ENCODE measurements at regions not wholly inside any gene's neighbourhood (a gene's known extent, or its start where the extent isn't known, plus 50 kb on each side); places are given as distances from the start of the nearest gene placed in this dataset.

DNA sequence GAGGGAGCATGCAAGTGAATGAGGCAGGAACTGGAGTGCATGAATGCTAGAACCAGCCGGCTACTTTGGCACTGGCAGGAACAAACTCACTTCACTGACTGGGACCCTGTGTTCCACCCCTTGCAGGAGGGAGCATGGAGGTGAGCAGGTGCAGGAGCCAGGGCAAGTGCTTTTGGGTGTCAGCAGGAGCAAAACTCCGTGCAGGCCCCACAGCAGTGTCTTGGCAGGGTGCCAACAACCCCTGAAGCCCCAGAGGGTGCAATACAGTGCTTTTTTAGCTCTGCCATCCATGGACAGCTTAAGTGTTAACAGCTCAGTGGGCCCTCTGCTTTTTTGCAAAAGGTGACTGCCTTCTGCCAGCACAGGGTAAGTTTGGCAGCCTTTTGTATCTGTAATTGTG lies 245.8 kb upstream of the PCSK5 start:
- H3K9me3 ChIP-seq (ENCODE audit: control insufficient read depth in 2 of 2, insufficient read depth in 1 of 2, low read depth in 1 of 2, low read length in 1 of 2): no peaks in the 10 kb centered on the region
- no peaks in the 10 kb centered on the region for H3K27me3 ChIP-seq (ENCODE audit: control insufficient read depth in 1 of 2, insufficient read depth in 2 of 2, low read length in 2 of 2)
- H3K4me3 ChIP-seq (ENCODE audit: low read depth in 1 of 2, low read length in 2 of 2): no peak overlapping the region
- no peak overlapping the region for H3K27ac ChIP-seq (ENCODE audit: low read depth in 2 of 2, low read length in 1 of 2)
- no peaks in the 10 kb centered on the region for H3K36me3 ChIP-seq (ENCODE audit: control insufficient read depth in 2 of 2, insufficient read depth in 2 of 2, low read length in 1 of 2)
- 43 to 61% methylated on average over 2 of the region's 2 CpGs for WGBS, 2 donors
- H3K4me1 ChIP-seq (ENCODE audit: control insufficient read depth in 2 of 2, insufficient read depth in 2 of 2, low read length in 1 of 2): no peaks in the 10 kb centered on the region

DNA sequence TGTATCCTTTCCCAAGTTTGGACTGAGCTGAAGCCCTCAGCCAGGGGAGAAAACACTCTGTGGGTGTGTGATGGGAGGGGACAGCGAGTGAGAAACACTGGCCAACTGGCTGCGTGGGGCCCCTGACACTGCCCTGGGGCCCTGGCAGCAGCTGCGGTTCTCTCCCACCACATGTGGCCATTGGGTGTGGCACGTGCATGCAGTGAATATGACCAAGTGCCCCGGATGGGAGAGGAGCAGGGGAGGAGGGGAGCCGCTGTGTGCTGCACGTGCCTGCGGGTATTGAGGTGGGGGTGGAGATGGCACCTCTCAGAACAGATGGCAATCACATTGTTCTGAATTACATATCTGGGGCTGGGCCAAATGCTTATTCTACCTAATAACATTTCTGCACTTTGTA lies 242.4 kb upstream of the PCSK5 start:
- no peaks in the 10 kb centered on the region for H3K36me3 ChIP-seq (ENCODE audit: control insufficient read depth in 2 of 2, insufficient read depth in 2 of 2, low read length in 1 of 2)
- H3K4me3 ChIP-seq (ENCODE audit: low read depth in 1 of 2, low read length in 2 of 2): no peak overlapping the region
- H3K27ac ChIP-seq (ENCODE audit: low read depth in 2 of 2, low read length in 1 of 2): no peak overlapping the region
- no peaks in the 10 kb centered on the region for H3K4me1 ChIP-seq (ENCODE audit: control insufficient read depth in 2 of 2, insufficient read depth in 2 of 2, low read length in 1 of 2)
- H3K27me3 ChIP-seq (ENCODE audit: control insufficient read depth in 1 of 2, insufficient read depth in 2 of 2, low read length in 2 of 2): no peaks in the 10 kb centered on the region
- 80 to 89% methylated on average over 8 of the region's 8 CpGs for WGBS, 2 donors
- H3K9me3 ChIP-seq (ENCODE audit: control insufficient read depth in 2 of 2, insufficient read depth in 1 of 2, low read depth in 1 of 2, low read length in 1 of 2): no peaks in the 10 kb centered on the region

DNA sequence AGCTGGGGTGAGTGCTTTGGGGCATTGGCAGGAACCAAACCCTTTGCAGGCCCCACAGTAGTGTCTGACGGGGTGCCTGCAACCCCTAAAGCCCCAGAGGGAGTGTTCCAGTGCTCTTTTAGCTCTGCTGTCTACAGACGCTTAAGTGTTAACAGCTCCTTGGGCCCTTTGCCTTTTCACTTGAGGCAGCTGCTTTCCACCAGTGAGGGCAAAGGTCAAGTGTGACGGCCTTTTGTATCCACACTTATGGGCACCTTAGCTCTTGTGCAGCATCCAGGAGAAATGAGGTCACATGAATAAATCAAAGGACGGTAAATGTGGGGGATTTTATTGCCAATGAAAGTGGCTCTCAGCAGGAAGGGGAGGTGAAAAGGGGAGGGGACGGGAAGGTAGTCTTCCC lies 241.4 kb upstream of the PCSK5 start:
- H3K36me3 ChIP-seq (ENCODE audit: control insufficient read depth in 2 of 2, insufficient read depth in 2 of 2, low read length in 1 of 2): no peaks in the 10 kb centered on the region
- no peaks in the 10 kb centered on the region for H3K27me3 ChIP-seq (ENCODE audit: control insufficient read depth in 1 of 2, insufficient read depth in 2 of 2, low read length in 2 of 2)
- no peak overlapping the region for H3K27ac ChIP-seq (ENCODE audit: low read depth in 2 of 2, low read length in 1 of 2)
- H3K4me1 ChIP-seq (ENCODE audit: control insufficient read depth in 2 of 2, insufficient read depth in 2 of 2, low read length in 1 of 2): no peaks in the 10 kb centered on the region
- no peak overlapping the region for H3K4me3 ChIP-seq (ENCODE audit: low read depth in 1 of 2, low read length in 2 of 2)
- no peaks in the 10 kb centered on the region for H3K9me3 ChIP-seq (ENCODE audit: control insufficient read depth in 2 of 2, insufficient read depth in 1 of 2, low read depth in 1 of 2, low read length in 1 of 2)
- 78 to 91% methylated on average over 5 of the region's 5 CpGs for WGBS, 2 donors

DNA sequence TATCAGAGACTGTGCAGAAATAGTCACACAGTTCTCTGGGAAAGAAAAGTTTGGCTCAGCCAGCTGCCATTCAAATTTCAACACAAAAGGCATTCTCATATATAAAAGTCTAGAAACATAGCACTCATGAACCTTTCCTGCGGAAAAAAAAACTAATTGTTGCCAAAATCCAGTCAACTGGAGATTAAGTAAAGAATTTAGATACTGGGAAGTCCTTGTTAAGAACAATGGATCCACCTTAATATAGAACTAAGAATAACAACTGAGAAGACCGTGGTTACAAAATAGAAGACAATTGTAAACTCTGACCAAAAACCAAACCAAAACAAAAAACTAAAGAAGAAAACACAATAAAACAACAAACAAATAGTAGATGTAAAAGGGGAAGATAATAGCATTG lies 238.8 kb upstream of the PCSK5 start:
- H3K27me3 ChIP-seq (ENCODE audit: control insufficient read depth in 1 of 2, insufficient read depth in 2 of 2, low read length in 2 of 2): no peaks in the 10 kb centered on the region
- no peaks in the 10 kb centered on the region for H3K36me3 ChIP-seq (ENCODE audit: control insufficient read depth in 2 of 2, insufficient read depth in 2 of 2, low read length in 1 of 2)
- 58 to 61% methylated on average over 2 of the region's 2 CpGs for WGBS, 2 donors
- H3K9me3 ChIP-seq (ENCODE audit: control insufficient read depth in 2 of 2, insufficient read depth in 1 of 2, low read depth in 1 of 2, low read length in 1 of 2): peaks cover 0 to 2% of the 10 kb centered on the region in 2 donors
- H3K27ac ChIP-seq (ENCODE audit: low read depth in 2 of 2, low read length in 1 of 2): no peak overlapping the region
- no peak overlapping the region for H3K4me3 ChIP-seq (ENCODE audit: low read depth in 1 of 2, low read length in 2 of 2)
- no peaks in the 10 kb centered on the region for H3K4me1 ChIP-seq (ENCODE audit: control insufficient read depth in 2 of 2, insufficient read depth in 2 of 2, low read length in 1 of 2)

DNA sequence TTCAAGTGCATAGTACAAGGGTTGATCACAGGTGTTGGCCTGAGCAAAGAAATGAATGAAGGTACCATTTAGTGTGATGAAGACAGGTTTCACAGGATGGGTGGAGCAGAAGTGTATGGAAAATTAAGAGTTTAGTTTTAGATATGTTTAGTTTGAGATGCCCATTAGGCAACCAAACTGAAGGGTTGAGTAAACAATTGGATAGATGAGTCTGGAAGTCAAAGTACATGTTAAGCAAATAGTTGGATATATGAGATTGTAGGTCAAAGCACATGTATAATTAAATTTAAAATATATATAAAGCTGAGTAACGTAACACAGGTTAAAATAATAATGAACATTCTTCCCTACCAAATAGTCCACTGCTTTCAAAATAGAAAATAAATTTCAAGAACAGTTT lies 237.1 kb upstream of the PCSK5 start:
- Histone ChIP-seq H3K4me3 (ENCODE audit: low read depth in 1 of 2, low read length in 2 of 2) (no peak overlapping the region), H3K27me3 (ENCODE audit: control insufficient read depth in 1 of 2, insufficient read depth in 2 of 2, low read length in 2 of 2) (no peaks in the 10 kb centered on the region), H3K9me3 (ENCODE audit: control insufficient read depth in 2 of 2, insufficient read depth in 1 of 2, low read depth in 1 of 2, low read length in 1 of 2) (peaks cover 0 to 2% of the 10 kb centered on the region in 2 donors), H3K4me1 (ENCODE audit: control insufficient read depth in 2 of 2, insufficient read depth in 2 of 2, low read length in 1 of 2) (no peaks in the 10 kb centered on the region), H3K27ac (ENCODE audit: low read depth in 2 of 2, low read length in 1 of 2) (no peak overlapping the region), H3K36me3 (ENCODE audit: control insufficient read depth in 2 of 2, insufficient read depth in 2 of 2, low read length in 1 of 2) (no peaks in the 10 kb centered on the region)
- 69 to 80% methylated on average over 1 of the region's 1 CpG for WGBS, 2 donors

DNA sequence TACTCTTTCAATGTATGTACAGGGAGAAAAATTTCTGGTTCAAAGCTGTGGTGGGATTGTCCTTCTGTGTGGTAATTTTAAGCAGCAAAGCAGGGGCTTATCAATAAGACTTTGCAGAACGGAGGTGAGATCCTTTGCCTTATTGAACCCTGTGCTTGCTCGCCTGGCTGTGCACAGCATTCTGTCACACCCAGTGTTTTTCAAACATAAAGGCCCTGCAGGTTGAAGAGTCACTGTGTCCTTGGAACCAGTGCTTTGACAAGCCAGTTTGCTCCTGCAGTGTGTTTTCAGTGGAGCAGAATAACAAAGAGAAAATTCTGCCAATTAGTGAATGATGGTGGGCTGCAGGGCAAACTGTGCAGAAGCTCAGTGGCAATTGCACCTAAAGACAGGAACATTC lies 236.7 kb upstream of the PCSK5 start:
- Histone ChIP-seq H3K9me3 (ENCODE audit: control insufficient read depth in 2 of 2, insufficient read depth in 1 of 2, low read depth in 1 of 2, low read length in 1 of 2) (peaks cover 0 to 2% of the 10 kb centered on the region in 2 donors), H3K27me3 (ENCODE audit: control insufficient read depth in 1 of 2, insufficient read depth in 2 of 2, low read length in 2 of 2) (no peaks in the 10 kb centered on the region), H3K4me1 (ENCODE audit: control insufficient read depth in 2 of 2, insufficient read depth in 2 of 2, low read length in 1 of 2) (no peaks in the 10 kb centered on the region), H3K27ac (ENCODE audit: low read depth in 2 of 2, low read length in 1 of 2) (no peak overlapping the region), H3K4me3 (ENCODE audit: low read depth in 1 of 2, low read length in 2 of 2) (no peak overlapping the region), H3K36me3 (ENCODE audit: control insufficient read depth in 2 of 2, insufficient read depth in 2 of 2, low read length in 1 of 2) (no peaks in the 10 kb centered on the region)
- WGBS, 2 donors: 80 to 81% methylated on average over 2 of the region's 2 CpGs

DNA sequence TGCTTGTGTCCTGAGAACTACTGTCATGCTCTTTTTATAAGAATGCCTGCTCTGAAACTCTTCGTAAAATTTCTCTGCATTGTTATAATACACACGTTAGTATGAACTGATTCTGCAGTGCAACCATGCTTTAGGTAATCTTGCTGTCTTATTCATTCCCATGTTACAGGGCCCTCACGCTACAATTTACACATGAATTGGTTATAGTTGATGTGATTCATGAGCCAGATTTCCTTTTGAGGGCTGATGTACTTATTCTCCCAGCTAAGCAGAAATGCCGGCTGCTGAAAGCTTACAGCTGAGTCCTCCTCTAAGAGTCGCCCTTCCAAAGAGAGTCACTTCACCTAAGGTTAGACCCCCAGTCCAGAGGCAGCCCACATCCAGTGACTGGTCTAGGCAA lies 233.5 kb upstream of the PCSK5 start:
- peaks cover 0 to 2% of the 10 kb centered on the region in 2 donors for H3K9me3 ChIP-seq (ENCODE audit: control insufficient read depth in 2 of 2, insufficient read depth in 1 of 2, low read depth in 1 of 2, low read length in 1 of 2)
- 62 to 67% methylated on average over 5 of the region's 5 CpGs for WGBS, 2 donors
- no peaks in the 10 kb centered on the region for H3K36me3 ChIP-seq (ENCODE audit: control insufficient read depth in 2 of 2, insufficient read depth in 2 of 2, low read length in 1 of 2)
- H3K27ac ChIP-seq (ENCODE audit: low read depth in 2 of 2, low read length in 1 of 2): no peak overlapping the region
- H3K27me3 ChIP-seq (ENCODE audit: control insufficient read depth in 1 of 2, insufficient read depth in 2 of 2, low read length in 2 of 2): no peaks in the 10 kb centered on the region
- no peaks in the 10 kb centered on the region for H3K4me1 ChIP-seq (ENCODE audit: control insufficient read depth in 2 of 2, insufficient read depth in 2 of 2, low read length in 1 of 2)
- H3K4me3 ChIP-seq (ENCODE audit: low read depth in 1 of 2, low read length in 2 of 2): no peak overlapping the region

DNA sequence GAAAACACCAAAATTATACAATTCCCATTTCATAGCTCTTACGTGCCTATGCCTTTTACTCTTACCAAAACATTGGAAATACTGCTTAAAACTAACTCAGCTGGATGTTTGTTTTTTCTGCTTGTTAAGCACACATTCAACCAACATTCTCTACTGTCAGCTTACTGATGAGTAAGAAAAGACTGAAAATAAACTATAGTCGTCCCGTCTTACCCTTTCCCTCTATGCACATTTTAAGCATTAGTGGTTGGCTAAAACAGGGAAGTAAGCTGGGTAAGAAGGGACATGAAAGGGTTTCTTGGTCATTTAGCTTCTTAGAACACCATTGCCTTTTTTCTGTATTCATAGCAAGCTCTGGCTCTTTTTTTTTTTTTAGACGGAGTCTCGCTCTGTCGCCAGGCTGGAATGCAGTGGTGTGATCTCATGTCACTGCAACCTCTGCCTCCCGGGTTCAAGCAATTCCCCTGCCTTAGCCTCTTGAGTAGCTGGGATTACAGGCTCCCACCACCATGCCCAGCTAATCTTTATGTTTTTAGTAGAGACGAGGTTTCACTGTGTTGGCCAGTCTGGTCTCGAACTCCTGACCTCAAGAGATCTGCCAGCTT lies 232.1 kb upstream of the PCSK5 start:
- Histone ChIP-seq H3K36me3 (ENCODE audit: control insufficient read depth in 2 of 2, insufficient read depth in 2 of 2, low read length in 1 of 2) (no peaks in the 10 kb centered on the region), H3K9me3 (ENCODE audit: control insufficient read depth in 2 of 2, insufficient read depth in 1 of 2, low read depth in 1 of 2, low read length in 1 of 2) (peaks cover 0 to 2% of the 10 kb centered on the region in 2 donors), H3K4me1 (ENCODE audit: control insufficient read depth in 2 of 2, insufficient read depth in 2 of 2, low read length in 1 of 2) (no peaks in the 10 kb centered on the region), H3K4me3 (ENCODE audit: low read depth in 1 of 2, low read length in 2 of 2) (no peak overlapping the region), H3K27ac (ENCODE audit: low read depth in 2 of 2, low read length in 1 of 2) (no peak overlapping the region), H3K27me3 (ENCODE audit: control insufficient read depth in 1 of 2, insufficient read depth in 2 of 2, low read length in 2 of 2) (no peaks in the 10 kb centered on the region)
- 45 to 54% methylated on average over 9 of the region's 9 CpGs for WGBS, 2 donors

DNA sequence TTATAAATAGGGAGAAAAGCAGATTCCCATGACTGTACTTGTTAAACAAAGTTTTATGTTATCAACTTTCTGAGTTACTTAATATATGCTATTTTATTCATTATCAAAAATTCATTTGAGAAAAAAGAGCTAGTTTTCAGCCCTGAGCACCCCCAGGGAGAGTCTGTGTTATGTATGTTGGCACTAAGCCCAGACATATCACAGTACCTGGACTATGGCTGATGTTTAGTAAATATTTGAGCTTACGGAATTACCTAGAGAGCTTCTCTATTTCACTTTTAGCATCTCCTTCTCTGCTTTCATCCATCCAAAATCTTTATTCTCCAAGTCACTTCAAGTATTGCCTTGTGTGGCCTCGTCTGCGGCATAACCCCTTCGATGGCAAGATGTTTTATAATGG lies 225.9 kb upstream of the PCSK5 start:
- Histone ChIP-seq H3K9me3 (ENCODE audit: control insufficient read depth in 2 of 2, insufficient read depth in 1 of 2, low read depth in 1 of 2, low read length in 1 of 2) (no peaks in the 10 kb centered on the region), H3K4me3 (ENCODE audit: low read depth in 1 of 2, low read length in 2 of 2) (no peak overlapping the region), H3K36me3 (ENCODE audit: control insufficient read depth in 2 of 2, insufficient read depth in 2 of 2, low read length in 1 of 2) (no peaks in the 10 kb centered on the region), H3K27me3 (ENCODE audit: control insufficient read depth in 1 of 2, insufficient read depth in 2 of 2, low read length in 2 of 2) (no peaks in the 10 kb centered on the region), H3K4me1 (ENCODE audit: control insufficient read depth in 2 of 2, insufficient read depth in 2 of 2, low read length in 1 of 2) (no peaks in the 10 kb centered on the region), H3K27ac (ENCODE audit: low read depth in 2 of 2, low read length in 1 of 2) (no peak overlapping the region)
- 42 to 47% methylated on average over 4 of the region's 4 CpGs for WGBS, 2 donors

DNA sequence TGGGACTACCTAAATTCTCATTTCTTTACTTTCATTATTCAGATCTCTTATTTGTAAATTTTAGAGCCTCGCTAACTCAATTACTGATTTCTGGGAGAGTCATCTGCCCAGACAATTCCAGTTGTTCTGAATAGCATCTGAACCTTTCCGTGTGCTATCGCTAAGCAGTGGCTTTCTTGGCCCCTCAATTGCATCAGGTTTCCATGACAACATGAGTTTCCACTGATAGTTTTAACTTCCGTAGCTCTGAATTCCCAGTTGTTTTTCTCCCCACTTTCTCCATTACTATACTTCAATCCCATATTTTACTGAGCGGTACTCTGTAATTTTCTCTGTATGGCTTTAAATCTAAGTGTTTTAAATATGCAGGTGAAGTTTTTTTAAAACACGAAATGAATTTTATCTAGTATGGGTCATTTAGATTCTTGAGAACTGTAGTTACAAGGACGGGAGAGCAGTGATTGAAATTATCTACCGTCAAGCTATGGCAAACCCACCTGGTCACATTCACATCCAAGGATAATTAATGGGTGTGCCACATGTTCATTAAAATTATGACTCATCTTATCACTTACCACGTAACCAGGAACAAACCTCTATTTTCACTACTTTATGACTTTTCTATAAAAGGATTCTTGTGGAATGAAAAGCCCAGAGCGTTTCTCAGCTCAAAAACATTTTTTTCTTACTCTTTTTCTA lies 223.5 kb upstream of the PCSK5 start:
- Histone ChIP-seq H3K27ac (ENCODE audit: low read depth in 2 of 2, low read length in 1 of 2) (no peak overlapping the region), H3K36me3 (ENCODE audit: control insufficient read depth in 2 of 2, insufficient read depth in 2 of 2, low read length in 1 of 2) (no peaks in the 10 kb centered on the region), H3K4me1 (ENCODE audit: control insufficient read depth in 2 of 2, insufficient read depth in 2 of 2, low read length in 1 of 2) (no peaks in the 10 kb centered on the region), H3K9me3 (ENCODE audit: control insufficient read depth in 2 of 2, insufficient read depth in 1 of 2, low read depth in 1 of 2, low read length in 1 of 2) (no peaks in the 10 kb centered on the region), H3K27me3 (ENCODE audit: control insufficient read depth in 1 of 2, insufficient read depth in 2 of 2, low read length in 2 of 2) (no peaks in the 10 kb centered on the region), H3K4me3 (ENCODE audit: low read depth in 1 of 2, low read length in 2 of 2) (no peak overlapping the region)
- WGBS, 2 donors: 67 to 70% methylated on average over 10 of the region's 10 CpGs

All from esophagus (tissue), 2 donors.